ENCODE measurements at regions not wholly inside any gene's neighbourhood (a gene's known extent, or its start where the extent isn't known, plus 50 kb on each side); places are given as distances from the start of the nearest gene placed in this dataset.

DNA sequence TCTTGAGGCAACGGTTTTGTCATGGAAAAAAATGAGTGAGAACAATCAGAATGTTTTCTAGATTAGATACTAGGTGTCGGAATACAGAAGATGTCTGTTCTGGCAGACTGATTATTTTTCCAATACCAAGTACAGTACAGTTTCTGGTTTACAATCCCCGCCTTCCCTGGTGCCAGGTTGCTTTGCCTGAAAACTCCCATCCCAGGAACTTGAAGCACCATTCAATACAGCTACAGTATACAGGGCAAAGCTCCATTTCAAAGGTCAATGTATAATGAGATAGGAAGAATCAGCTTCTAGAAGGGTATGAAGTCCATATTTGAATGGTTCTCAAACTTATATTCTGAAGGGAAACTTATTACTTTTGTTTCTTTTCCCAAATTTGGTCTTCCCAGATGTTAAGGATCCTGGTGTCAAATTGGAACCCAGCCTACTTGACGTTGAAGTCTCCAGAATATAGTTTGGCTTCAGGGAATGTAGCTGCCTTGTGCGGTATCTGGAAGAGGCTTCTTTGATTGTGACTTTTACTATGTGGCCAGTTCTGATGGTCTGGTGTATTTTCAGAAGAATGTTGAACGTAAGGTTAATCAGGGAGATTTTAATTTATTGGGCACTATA is 238.0 kb upstream of the ATP2B1 start:
- DNase-seq, result no peak

DNA sequence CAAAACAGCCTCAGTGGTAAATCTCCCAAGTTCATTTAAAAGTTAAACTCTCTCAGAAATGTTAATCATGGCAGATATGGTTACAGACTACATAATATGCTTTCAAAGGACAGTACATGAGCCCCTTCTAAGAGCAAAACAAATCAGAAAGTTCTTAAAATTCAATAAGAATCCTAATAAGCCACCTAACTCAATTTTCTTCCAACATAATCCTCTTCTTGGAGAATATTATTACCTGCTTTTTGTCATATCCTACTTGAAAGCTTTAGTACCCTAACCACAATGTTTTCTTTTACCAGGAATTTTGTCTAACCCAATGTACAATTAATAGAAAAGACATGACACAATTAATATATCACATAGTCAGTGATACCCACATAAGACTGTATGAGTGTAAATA is 236.5 kb upstream of the ATP2B1 start:
- no peak for DNase-seq

DNA sequence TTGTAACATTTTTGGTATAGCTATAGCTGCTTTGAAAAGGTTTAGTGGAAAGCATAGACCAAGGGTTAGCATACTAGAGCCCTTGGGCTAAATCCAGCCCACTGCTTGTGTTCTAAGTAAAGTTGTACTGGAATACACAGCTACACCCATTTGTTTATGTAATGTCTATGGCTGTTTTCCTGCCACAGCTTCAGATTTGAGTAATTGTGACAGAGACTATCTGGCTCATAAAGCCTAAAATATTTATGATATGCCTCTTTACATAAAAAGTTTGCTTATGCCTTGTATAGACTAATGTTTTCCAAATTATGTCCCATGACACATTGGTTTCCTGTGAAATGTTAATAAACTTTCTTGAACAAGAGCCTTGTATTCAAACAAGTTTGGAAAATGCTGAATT is 234.8 kb upstream of the ATP2B1 start:
- no peak for DNase-seq

DNA sequence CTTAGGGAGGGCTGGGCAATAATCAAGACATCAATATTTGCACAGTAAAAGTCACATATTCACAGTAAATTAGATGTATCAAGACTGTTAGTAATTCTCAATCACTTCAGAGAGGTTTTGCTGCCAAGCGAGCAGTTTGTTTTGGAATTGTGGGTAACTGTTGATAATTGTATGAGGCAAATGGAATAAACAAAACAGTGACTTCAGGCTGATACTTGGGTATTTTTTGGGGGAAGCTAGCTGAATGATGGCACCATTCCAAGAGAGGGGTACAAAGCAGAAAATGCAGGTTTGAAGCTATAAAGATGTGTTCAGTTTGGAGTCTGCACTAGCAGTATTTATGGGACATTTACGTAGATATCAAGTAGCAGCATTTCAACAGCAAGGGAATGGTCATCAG is 232.8 kb upstream of the ATP2B1 start:
- no peak for DNase-seq

DNA sequence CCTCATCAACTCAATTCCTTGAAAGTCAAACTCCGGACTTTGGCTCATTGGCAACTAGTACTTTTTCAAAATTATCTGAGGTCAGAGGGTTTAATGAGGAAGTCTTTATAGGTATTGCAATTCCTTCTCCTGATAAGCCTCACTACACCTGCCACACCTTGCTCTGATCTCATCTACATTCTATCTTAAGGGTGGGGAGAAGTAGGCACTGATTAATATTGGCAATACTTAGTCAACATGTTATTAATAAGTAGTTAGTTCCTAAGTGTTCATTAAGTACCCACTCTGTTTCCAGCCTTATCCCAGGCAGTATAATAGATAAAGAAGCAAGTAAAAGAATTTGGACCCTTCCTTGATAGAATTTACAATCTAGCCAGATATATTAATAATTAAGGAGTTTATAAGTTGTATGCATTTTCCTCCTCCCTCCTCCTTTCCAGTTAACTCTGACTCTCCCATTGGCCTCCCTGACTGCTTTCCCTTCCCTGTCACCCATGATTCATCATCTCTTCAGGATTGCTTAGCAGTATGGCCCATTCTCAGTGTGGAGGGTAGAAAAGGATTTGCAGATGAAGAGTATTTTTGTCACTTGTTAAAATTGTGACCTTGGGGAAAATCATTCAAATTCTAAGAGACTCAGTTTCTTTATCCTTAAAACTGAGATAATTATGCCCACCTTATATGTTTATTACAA is 231.0 kb upstream of the ATP2B1 start:
- DNase-seq, result no peak

DNA sequence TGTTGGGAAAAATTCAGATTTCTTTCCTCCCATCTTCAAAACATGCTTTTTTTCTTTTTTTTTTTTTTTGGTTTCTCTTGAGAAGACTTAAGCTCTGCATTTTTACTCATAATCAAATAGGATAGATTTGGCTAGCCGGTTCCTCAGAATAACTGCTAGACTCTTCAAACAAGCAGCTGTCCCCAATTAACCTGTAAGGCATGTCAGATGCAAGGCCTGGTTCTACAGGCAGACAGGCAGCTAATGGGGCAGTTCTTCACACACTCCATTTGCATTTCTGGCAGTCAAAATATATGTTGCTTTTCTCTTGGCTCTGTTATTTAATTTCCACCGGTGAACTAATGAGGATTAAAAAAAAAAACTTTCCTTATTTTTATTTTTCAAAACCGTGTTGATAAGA is 228.0 kb upstream of the ATP2B1 start:
- DNase-seq, result no peak

DNA sequence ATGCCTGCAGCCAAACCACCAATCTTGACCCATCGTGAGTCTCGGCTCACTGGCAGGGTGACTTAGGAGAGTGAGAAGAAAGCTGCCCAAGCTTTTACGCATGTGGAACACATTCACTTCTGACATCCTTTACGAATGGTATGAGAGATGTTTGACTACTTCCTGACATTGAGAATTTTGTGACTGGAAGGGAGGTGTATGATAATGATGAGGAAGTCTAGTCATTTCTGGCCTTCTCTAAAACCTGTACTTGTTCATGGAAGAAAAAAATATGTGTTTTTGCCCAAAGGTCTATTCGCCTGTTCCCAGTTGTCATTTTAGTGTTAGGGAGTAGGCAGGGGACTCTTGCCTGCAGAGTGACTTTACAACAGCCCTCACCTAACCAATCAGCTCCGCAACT is 227.2 kb upstream of the ATP2B1 start:
- DNase-seq, result no peak

DNA sequence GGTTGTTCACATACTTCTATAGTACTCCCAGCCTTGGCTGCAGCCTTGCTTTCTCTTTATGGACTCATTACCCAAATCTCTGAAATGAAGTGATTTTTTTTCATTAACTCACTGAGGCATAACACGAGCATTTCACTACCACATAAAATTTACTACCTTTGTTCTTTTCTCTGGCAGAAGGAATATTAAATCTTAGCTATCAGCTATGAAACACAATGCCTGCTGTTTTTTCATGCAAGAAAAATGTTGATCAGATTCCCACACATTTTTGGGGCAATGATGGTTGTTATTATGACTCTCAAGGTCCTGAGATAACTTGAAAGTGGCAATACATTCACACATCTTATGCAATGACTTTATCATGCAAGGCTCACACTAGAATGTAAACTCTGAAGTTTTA is 225.3 kb upstream of the ATP2B1 start:
- no peak for DNase-seq

DNA sequence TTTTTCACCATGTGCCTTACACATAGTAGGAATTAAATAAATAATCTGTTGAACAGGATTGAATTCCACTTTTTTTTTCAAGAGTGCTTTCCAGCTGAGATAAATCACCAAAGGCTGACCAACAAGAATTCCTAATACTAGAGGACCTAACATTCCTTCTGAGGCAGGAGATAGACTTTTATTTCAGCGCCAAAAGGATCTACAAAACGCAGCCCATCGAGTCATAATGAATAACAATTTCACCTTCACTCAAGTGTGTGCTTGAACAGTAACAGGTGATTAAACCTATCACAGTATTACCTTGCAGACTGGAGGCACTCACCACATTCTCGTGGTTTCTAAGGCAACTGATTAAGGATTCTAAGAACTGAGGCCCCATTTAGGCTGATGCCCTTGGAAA is 224.3 kb upstream of the ATP2B1 start:
- no peak for DNase-seq

DNA sequence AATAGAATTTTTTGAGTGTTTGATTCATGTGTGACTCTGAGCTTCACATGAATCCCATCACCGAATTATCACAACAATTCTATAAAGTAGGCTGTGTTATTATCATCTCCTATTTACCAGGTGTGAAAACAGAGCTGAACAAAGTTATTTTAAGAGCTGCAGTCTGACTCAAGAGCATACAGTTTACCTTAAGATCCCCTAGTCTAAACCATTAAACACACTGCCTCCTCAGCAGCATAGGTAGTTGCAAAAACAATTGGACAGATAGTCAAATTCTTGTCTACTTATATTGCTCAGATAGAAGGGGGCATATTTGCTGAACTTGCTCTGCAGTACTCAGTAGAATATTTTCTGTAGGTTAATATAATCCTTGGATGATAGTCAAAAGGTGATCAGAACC is 219.8 kb upstream of the ATP2B1 start:
- DNase-seq, result no peak

DNA sequence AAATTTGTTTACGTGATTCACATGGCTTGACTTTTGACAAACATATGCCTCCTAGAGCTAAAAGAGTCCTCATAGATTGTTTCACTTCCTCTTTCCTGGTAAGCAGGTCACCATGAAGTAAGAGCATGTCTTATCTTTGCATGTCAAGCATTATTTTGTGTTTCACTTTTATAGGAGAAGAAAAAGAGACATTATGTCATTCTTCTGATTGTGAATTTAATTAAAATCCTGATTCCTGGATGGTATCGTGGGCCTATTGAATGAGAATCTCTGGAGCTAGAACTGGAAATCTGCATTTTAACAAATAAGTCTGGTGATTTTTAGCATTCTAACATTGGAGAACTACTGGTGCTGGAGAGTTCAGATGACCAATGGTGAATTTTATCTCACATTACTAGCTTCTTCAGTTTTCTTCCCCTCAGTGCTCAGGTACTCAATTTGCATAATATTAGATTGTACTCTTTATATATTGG is 218.6 kb upstream of the ATP2B1 start:
- no peak for DNase-seq

DNA sequence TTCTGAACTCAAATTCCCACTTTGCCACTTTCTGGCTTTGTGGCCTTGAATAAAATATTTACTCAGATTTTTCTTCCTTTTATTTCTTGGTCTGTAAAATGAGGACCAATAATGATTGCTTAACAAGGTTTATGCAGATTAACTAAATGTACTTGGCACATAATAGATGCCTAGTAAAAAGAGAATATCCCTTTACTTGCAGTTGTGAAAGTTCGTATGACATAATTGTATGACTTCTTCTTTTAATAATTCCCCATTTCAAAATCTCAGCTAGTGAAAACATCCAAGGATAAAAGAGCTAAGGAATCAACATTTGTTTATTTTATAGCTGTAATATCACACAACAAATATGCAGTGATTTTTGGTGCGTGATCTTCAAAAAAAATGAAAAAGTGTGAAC is 215.6 kb upstream of the ATP2B1 start:
- DNase-seq, result no peak

DNA sequence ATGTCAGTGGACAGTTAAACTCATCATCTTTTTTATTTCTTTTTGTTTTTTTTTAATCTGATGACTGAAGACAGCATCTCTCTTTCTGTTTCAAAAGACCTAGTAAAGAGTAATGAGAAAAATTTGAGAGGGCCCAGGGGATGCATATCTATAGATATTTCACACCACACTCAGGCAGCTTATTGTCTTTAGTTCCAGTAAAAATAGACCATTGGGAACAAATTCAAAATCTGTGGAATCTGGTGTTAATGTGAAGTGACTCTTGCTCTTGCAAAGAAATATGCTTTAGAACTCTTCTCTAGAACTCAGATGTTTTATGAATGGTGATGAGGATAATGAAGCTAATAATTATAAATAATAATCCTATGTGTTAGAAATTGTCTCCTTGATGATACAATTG is 214.5 kb upstream of the ATP2B1 start:
- DNase-seq, result no peak

DNA sequence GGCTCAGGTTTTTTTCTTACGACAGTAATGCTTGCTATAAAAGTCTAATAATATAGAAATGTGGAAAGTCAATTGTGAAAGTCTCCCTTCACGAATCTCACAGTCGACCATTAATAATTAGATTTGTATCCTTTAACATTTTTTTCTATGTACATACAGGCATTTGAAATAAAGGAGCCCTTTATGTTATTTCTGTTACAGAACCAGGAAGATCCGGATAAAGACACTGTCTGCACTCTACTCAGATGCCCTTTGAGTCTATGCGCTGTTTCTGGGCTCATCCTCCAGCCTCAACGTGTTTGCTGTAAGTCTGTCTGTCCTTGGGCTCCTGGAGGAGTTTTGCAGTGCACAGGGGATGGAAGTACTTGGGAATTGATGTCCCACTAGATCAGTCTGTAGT is 212.2 kb upstream of the ATP2B1 start:
- no peak for DNase-seq

DNA sequence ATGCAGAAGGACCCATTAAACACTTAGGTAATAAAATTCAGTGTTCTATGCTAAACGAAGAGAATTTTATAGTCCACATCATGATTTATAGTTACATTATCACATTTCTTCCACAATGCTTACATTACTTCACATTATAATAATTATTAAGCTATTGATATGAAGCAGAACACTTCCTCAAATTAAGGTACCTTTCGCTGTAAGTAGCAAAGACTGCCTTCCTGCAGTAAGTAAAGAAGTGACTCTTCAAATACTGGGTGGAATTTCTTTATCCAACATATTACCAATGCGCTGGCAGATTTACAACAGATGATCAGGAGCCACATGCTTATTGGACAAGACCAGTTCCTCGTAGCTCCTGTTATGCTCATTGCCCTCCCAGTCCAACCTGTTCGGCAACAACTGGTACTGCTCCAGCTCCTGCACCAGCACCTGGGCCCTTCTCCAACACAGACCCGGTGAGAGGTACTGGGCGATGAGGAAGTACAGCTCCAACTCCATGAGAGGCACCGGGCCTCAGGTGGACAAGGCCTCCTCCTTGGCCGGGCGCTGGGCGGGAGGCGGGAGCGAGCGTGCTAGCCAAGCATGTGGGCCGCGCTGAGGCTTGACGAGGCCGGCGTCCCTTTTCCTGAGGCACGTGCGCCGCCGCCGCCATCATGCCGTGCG is 210.7 kb upstream of the ATP2B1 start:
- DNase-seq, result no peak

DNA sequence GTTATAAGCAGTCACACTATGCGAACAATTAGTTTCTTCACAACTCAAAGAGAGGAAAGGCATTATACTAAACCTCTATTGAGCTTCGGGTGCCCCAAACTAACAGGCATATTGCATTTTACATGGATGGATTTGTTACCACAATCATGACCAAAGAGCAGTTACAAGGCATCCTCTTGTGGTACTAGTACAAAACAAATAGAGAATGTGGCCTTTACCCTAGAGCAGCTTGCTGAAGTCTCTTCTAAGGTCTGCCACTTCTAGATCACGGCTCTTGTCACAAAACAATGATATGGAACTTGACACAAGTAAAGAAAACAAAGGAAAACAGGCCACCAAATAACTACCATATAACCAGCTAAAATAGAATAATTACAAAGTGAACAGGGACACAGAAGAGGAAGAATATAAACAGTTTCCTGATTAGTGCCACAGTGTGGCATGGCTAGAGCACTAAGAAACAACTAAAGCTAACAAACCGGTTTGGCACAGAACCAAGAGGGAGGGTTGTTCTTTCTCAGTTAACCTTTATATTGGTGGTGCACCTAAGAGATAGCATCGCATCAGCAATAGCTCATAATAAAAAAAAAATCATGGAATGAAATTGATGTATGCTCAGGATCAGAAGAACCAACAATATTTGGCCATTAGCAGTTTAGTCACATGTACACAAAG is 209.7 kb upstream of the ATP2B1 start:
- no peak for DNase-seq

DNA sequence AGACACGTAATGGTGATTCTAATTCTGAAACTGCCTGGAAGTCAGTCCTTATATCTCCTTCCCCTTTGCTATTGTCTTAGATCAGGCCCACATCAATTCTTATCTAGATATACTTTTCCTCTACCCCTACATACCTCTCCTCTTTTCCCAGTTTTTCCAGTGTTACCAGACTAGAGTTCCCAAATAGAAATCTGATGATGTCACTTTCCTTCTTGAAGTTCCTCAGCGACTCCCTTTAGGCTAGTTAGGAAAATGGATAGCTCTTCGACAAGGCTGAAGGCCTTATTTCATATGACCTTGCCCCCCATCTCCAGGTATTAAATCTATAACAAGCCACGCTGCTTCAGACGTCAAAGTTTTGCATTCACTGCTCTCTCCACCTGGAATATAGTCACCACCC is 201.1 kb upstream of the ATP2B1 start:
- no peak for DNase-seq

DNA sequence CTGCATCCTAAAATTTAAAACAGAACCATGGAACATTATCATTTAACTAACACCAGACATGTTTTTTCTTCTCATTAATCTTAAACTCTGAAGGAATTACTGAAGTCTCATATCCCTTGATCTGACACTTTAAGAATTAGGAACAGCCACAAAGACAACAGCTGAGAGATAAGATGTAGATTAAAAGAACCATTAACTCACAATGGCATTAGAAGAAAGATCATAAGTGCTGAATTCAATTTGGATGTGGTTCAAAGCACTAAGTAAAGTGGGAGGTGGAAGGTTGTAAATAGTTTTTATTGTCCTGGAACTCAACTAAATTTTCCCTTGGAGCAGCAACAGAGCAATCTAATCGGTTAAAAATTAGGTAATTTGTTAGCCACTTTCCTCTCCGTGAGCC is 199.0 kb upstream of the ATP2B1 start:
- no peak for DNase-seq

DNA sequence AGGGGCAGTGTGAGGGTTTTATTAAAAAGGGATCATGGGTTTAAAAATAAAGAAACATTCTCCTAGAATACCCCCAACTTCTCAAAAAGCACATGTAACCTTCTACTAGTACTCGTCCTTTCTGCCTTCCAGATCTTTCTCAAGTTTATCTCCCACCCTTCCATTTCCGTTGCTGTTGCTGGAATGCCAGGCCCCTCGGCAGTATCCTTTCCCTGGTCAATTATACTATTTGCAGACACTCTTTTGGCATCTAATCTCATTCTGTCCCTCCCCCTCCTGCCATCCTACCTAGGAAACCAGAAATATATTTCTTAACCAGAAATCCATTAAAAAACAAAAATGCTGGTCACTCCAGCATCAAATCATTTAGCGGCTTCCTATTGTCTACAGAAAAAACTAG is 198.2 kb upstream of the ATP2B1 start:
- DNase-seq, result no peak

DNA sequence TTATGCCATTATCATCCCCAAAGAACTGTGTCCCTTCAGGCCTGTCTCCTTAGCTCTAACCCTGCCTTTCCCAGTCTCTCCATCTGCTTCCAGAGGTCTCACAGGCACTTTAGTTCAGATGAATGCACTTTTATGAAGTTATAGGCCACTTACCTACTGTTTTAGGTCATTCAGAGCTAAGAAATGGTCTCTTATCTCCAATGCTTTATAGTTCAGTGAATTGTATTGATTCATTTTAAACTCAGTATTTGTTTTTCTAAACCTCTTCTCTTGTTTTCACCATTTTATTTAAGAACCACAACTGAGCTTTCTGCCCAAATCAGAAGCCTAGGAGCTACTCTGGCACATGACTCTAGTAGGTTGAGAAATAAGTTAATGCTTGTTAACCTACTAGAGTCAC is 197.5 kb upstream of the ATP2B1 start:
- no peak for DNase-seq

DNA sequence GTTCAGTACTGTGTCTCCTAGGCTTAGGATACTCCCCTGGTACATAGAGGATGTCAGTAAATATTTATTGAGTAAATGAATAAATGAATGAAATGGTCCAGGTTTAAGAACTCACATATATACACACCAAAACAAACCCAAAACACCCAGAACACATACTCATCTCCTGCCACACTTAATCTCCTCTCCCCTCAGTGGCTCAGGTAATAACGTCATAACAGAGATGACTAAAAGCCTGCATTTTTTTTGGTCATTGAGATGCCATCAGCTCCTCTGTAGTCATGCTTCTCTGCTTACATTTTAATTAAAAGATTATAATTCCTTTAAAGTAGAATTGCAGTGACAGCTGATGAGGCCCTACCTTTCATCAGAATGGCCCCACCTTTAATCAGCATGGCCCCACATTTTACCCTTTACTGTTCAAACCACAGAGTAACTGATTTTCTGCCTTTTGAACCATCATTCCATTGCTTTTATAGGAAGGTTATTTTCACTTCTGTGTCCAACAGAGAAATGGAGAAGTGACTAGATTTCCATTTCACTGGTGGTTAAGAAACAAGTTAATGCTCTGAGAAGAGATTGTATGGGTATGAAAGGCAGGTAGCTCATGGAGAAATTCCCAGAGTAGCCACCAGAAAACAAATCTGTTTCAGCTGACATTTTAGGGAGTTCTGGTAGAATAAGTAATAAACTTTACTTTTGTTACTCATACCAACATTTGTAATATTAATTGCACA is 193.4 kb upstream of the ATP2B1 start:
- no peak for DNase-seq

DNA sequence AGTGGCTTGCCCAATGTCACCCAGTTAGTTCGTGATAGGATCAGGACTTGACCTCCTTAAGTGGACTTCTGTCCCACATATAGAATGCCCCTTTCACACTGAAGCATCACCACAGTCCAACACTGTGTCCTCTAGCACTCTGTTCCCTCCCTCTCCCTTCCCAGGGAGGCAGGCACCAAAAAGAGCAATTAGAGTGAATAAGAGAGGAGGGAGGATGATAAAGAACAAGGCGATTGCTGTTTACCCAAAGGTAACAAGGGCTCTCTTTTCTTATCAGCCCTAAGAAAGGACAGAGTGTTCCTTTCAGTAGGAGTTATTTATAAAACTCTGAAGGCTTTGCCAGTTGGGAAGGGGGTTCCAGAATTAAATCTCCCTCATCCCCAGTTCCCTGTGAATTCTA is 192.7 kb upstream of the ATP2B1 start:
- no peak for DNase-seq

DNA sequence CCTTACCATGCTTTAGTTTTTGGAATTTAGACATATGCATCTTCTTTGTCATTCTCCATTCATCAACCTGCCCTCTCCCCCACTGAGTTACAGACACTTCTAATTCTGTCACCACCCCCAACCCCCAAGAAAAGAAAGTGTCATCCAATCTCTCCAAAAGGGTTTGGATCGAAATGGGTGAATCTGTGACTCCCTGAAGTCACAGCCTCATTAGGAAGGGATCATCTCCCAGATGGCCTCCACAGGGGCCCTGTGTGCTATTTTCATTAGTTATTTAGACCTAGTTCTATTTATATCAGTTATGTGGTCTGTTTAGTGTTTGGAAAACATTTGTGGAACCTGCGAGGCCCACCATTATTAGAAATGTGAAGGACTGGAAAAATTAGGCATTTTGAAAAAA is 191.0 kb upstream of the ATP2B1 start:
- no peak for DNase-seq

All from NCI-H187 treated with DMSO at 0.1 percent for 48 hours (cell line).